Suppressor macrophage (primary cell): ENCODE measurements at regions not wholly inside any gene's neighbourhood (a gene's known extent, or its start where the extent isn't known, plus 50 kb on each side); places are given as distances from the start of the nearest gene placed in this dataset.

Experiments
- DNase-seq, 4 experiments: peaks; one replicate each; pipeline ENCODE4 v3.0.0-alpha.2; 2020 to 2022

GRCh38 chr4:66681962-66682361, 863.3 kb downstream of the CENPC start:
- no peak for DNase-seq

- DNase-seq: no peak
Observed at GRCh38 chr4:66667249-66667648, 878.1 kb downstream of the CENPC start.

- no peak for DNase-seq
Observed at GRCh38 chr4:66662620-66663019, 882.7 kb downstream of the CENPC start.

GRCh38 chr4:66658809-66659208, 886.5 kb downstream of the CENPC start:
- no peak for DNase-seq

- DNase-seq: no peak
Observed at GRCh38 chr4:66655505-66655904, 889.8 kb downstream of the CENPC start.

GRCh38 chr4:66653937-66654336, 891.4 kb downstream of the CENPC start:
- DNase-seq: no peak

GRCh38 chr4:66649236-66649635, 896.1 kb downstream of the CENPC start:
- DNase-seq: no peak

- no peak for DNase-seq
Observed at GRCh38 chr4:66647926-66648325, 897.4 kb downstream of the CENPC start.

- DNase-seq: no peak
Observed at GRCh38 chr4:66647476-66647875, 897.8 kb downstream of the CENPC start.

- DNase-seq: no peak
Observed at GRCh38 chr4:66640233-66640990, 904.9 kb downstream of the CENPC start.

GRCh38 chr4:66639361-66639760, 905.9 kb downstream of the CENPC start:
- no peak for DNase-seq

GRCh38 chr4:66636349-66636748, 909.0 kb downstream of the CENPC start:
- no peak for DNase-seq

- DNase-seq: no peak
Observed at GRCh38 chr4:66633477-66633876, 911.8 kb downstream of the CENPC start.

- no peak for DNase-seq
Observed at GRCh38 chr4:66629927-66630326, 915.4 kb downstream of the CENPC start.

- no peak for DNase-seq
Observed at GRCh38 chr4:66628146-66628545, 917.2 kb downstream of the CENPC start.

- DNase-seq: no peak
Observed at GRCh38 chr4:66625480-66625879, 919.8 kb downstream of the CENPC start.

GRCh38 chr4:66613591-66613990, 931.7 kb downstream of the CENPC start:
- DNase-seq: no peak

- no peak for DNase-seq
Observed at GRCh38 chr4:66609014-66609413, 936.3 kb downstream of the CENPC start.

- no peak for DNase-seq
Observed at GRCh38 chr4:66606908-66607307, 936.6 kb upstream of the EPHA5 start.

- no peak for DNase-seq
Observed at GRCh38 chr4:66606215-66606614, 935.9 kb upstream of the EPHA5 start.

GRCh38 chr4:66604192-66604591, 933.9 kb upstream of the EPHA5 start:
- DNase-seq: no peak

GRCh38 chr4:66602622-66603021, 932.3 kb upstream of the EPHA5 start:
- DNase-seq: no peak

- no peak for DNase-seq
Observed at GRCh38 chr4:66591968-66592367, 921.7 kb upstream of the EPHA5 start.

GRCh38 chr4:66590488-66591215, 920.4 kb upstream of the EPHA5 start:
- DNase-seq: no peak
